CD4-positive, CD25-positive, alpha-beta regulatory T cell (primary cell): ENCODE measurements at regions not wholly inside any gene's neighbourhood (a gene's known extent, or its start where the extent isn't known, plus 50 kb on each side); places are given as distances from the start of the nearest gene placed in this dataset.
"Not testable (repeated sequence)": the region's sequence is repeated elsewhere in the genome, so short reads cannot be mapped to it uniquely, and the experiment has no call there.

Experiments used
- ATAC-seq, 2 donors: fragments of 150-1000 bp; cut with Tn5 transposase; one replicate each; pipeline ENCODE4 v1.10.0; 2021; ENCODE audit warnings: low read depth in 2 of 2, moderate number of reproducible peaks in 2 of 2, moderate library complexity in 1 of 2
- DNase-seq, 3 donors: peaks; one replicate each; pipeline versions ENCODE4 v3.0.0 to v3.0.0-alpha.2; 2012 to 2022; ENCODE audit warnings: mixed read lengths in 1 of 3
- H3K27ac ChIP-seq: one replicate; pipeline ENCODE4 v1.7.0; 2013; ENCODE audit warnings: mild to moderate bottlenecking, low read length; ENCODE audit not compliant: insufficient read depth, poor library complexity, severe bottlenecking
- H3K27me3 ChIP-seq: one replicate; pipeline ENCODE4 v1.7.0; 2013; ENCODE audit warnings: low read length; ENCODE audit not compliant: control insufficient read depth, insufficient read depth
- H3K36me3 ChIP-seq: one replicate; pipeline ENCODE4 v1.7.0; 2013; ENCODE audit warnings: mild to moderate bottlenecking, low read length, moderate library complexity; ENCODE audit not compliant: control insufficient read depth, insufficient read depth
- H3K4me1 ChIP-seq: 2 replicates; pipeline ENCODE4 v1.7.0; 2013; ENCODE audit warnings: mild to moderate bottlenecking, low read length; ENCODE audit not compliant: insufficient read depth, control insufficient read depth, poor library complexity, severe bottlenecking
- H3K4me3 ChIP-seq: one replicate; pipeline ENCODE4 v1.7.0; 2013; ENCODE audit warnings: low read depth, mild to moderate bottlenecking, low read length, moderate library complexity
- H3K9me3 ChIP-seq, 2 experiments: 1 replicate in 1 of 2; 2 replicates in 1 of 2; pipeline ENCODE4 v1.7.0; 2013; ENCODE audit warnings: low read length in 2 of 2, mild to moderate bottlenecking in 1 of 2, moderate library complexity in 1 of 2; ENCODE audit not compliant: control insufficient read depth in 2 of 2
- H3K27ac Mint-ChIP-seq, 3 donors: one replicate each; pipeline ENCODE4 v1.8.0; 2020 to 2022; ENCODE audit warnings: mild to moderate bottlenecking in 3 of 3, mixed read lengths in 3 of 3, moderate library complexity in 2 of 3
- H3K27me3 Mint-ChIP-seq: one replicate; pipeline ENCODE4 v1.8.0; 2022; ENCODE audit warnings: mild to moderate bottlenecking, mixed read lengths
- H3K36me3 Mint-ChIP-seq: one replicate; pipeline ENCODE4 v1.8.0; 2020; ENCODE audit warnings: mixed read lengths
- H3K4me1 Mint-ChIP-seq, 4 donors: one replicate each; pipeline ENCODE4 v1.8.0; 2020 to 2022; ENCODE audit warnings: mixed read lengths in 4 of 4, mild to moderate bottlenecking in 1 of 4
- H3K4me3 Mint-ChIP-seq, 4 donors: one replicate each; pipeline ENCODE4 v1.8.0; 2020 to 2022; ENCODE audit warnings: mild to moderate bottlenecking in 4 of 4, mixed read lengths in 4 of 4, moderate library complexity in 3 of 4
- H3K9me3 Mint-ChIP-seq, 7 donors: one replicate each; pipeline ENCODE4 v1.8.0; 2020 to 2022; ENCODE audit warnings: mixed read lengths in 7 of 7, mild to moderate bottlenecking in 3 of 7, moderate library complexity in 2 of 7

GRCh38 chr5:115428676-115429075 lies 115.9 kb downstream of the FEM1C start:
- H3K4me1 ChIP-seq = no peaks in the 10 kb centered on the region
- Mint-ChIP-seq H3K27me3 (peaks cover 3% of the 10 kb centered on the region), H3K4me1 (no peaks in the 10 kb centered on the region), H3K27ac (no peak overlapping the region), H3K36me3 (no peaks in the 10 kb centered on the region), H3K9me3 (no peaks in the 10 kb centered on the region), H3K4me3 (no peak overlapping the region)
- DNase-seq (no peak), ATAC-seq (no peak)
- no peaks in the 10 kb centered on the region for H3K9me3 ChIP-seq
- H3K27me3 ChIP-seq = peaks cover 3% of the 10 kb centered on the region
- no peak overlapping the region for H3K4me3 ChIP-seq
- no peaks in the 10 kb centered on the region for H3K36me3 ChIP-seq
- H3K27ac ChIP-seq = no peak overlapping the region

DNA sequence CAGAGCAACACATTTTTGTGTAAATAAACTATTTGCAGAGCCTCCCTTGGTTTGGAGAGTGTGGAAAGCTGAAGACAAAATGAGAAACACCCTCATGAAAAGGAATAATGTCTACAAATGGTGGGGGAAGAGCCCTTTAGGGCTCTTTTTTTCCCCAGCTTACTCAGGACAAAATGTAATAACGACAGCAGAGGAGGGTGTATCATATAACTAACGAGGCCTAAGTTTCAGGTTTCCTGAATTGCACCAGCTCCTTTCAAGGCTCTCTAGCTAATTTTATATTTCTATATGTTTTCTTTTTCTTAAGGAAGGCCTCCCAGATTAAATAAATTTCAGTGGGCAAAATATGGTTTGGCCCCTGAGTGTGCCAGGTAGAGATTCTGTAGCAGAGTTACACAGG lies 116.3 kb downstream of the FEM1C start:
- ATAC-seq = no peak
- Histone ChIP-seq H3K27me3 (peaks cover 3% of the 10 kb centered on the region), H3K4me3 (no peak overlapping the region), H3K27ac (no peak overlapping the region), H3K4me1 (no peaks in the 10 kb centered on the region), H3K9me3 (no peaks in the 10 kb centered on the region), H3K36me3 (no peaks in the 10 kb centered on the region)
- no peaks in the 10 kb centered on the region for H3K27me3 Mint-ChIP-seq
- no peaks in the 10 kb centered on the region for H3K9me3 Mint-ChIP-seq
- no peak for DNase-seq
- no peak overlapping the region for H3K27ac Mint-ChIP-seq
- H3K4me1 Mint-ChIP-seq = no peaks in the 10 kb centered on the region
- no peaks in the 10 kb centered on the region for H3K36me3 Mint-ChIP-seq
- H3K4me3 Mint-ChIP-seq = no peak overlapping the region

GRCh38 chr5:115424446-115424845 lies 120.1 kb downstream of the FEM1C start:
- Histone ChIP-seq H3K27ac (no peak overlapping the region), H3K4me1 (no peaks in the 10 kb centered on the region), H3K9me3 (no peaks in the 10 kb centered on the region), H3K36me3 (no peaks in the 10 kb centered on the region), H3K27me3 (peaks cover 3% of the 10 kb centered on the region), H3K4me3 (no peak overlapping the region)
- no peak overlapping the region for H3K4me3 Mint-ChIP-seq
- DNase-seq = no peak
- no peak for ATAC-seq
- H3K9me3 Mint-ChIP-seq = peaks cover 0 to 2% (median 0%) of the 10 kb centered on the region in 7 donors
- peaks cover 4% of the 10 kb centered on the region for H3K27me3 Mint-ChIP-seq
- H3K27ac Mint-ChIP-seq = no peak overlapping the region
- H3K36me3 Mint-ChIP-seq = no peaks in the 10 kb centered on the region
- no peaks in the 10 kb centered on the region for H3K4me1 Mint-ChIP-seq

- Histone ChIP-seq H3K27ac (no peak overlapping the region), H3K9me3 (no peaks in the 10 kb centered on the region), H3K36me3 (no peaks in the 10 kb centered on the region), H3K4me3 (no peak overlapping the region), H3K27me3 (peaks cover 3% of the 10 kb centered on the region), H3K4me1 (no peaks in the 10 kb centered on the region)
- peaks cover 4% of the 10 kb centered on the region for H3K27me3 Mint-ChIP-seq
- DNase-seq (no peak), ATAC-seq (no peak)
- H3K4me1 Mint-ChIP-seq = no peaks in the 10 kb centered on the region
- H3K4me3 Mint-ChIP-seq = no peak overlapping the region
- H3K27ac Mint-ChIP-seq = no peak overlapping the region
- H3K36me3 Mint-ChIP-seq = no peaks in the 10 kb centered on the region
- H3K9me3 Mint-ChIP-seq = peaks cover 0 to 2% (median 0%) of the 10 kb centered on the region in 7 donors
These were observed 120.5 kb downstream of the FEM1C start for GRCh38 chr5:115424030-115424429.

DNA sequence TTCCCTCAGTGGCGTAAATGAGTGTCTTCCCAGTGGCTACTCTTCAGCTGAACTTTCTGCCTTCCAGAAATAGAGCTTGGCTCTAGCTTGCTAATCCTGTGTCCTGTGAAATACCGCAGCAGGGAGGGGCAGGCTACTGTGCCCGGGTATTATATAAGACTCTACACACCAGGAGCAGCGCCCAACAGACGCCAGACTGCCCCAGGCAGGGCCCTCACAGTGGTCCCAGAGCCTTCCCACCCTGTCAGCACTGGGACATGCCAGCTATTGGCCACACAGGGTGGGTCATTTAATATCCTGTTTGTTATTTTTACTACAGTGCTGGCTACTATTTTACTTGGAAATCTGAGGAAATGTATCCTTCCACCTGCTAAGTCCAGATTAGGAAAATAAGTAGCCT lies 121.0 kb downstream of the FEM1C start:
- no peak overlapping the region for H3K27ac ChIP-seq
- DNase-seq (no peak), ATAC-seq (no peak)
- no peak overlapping the region for H3K27ac Mint-ChIP-seq
- no peaks in the 10 kb centered on the region for H3K4me1 ChIP-seq
- no peaks in the 10 kb centered on the region for H3K4me1 Mint-ChIP-seq
- H3K4me3 ChIP-seq = no peak overlapping the region
- peaks cover 0 to 2% (median 0%) of the 10 kb centered on the region in 7 donors for H3K9me3 Mint-ChIP-seq
- no peak overlapping the region for H3K4me3 Mint-ChIP-seq
- H3K9me3 ChIP-seq = no peaks in the 10 kb centered on the region
- H3K36me3 Mint-ChIP-seq = no peaks in the 10 kb centered on the region
- peaks cover 3% of the 10 kb centered on the region for H3K27me3 ChIP-seq
- H3K27me3 Mint-ChIP-seq = peaks cover 4% of the 10 kb centered on the region
- no peaks in the 10 kb centered on the region for H3K36me3 ChIP-seq

DNA sequence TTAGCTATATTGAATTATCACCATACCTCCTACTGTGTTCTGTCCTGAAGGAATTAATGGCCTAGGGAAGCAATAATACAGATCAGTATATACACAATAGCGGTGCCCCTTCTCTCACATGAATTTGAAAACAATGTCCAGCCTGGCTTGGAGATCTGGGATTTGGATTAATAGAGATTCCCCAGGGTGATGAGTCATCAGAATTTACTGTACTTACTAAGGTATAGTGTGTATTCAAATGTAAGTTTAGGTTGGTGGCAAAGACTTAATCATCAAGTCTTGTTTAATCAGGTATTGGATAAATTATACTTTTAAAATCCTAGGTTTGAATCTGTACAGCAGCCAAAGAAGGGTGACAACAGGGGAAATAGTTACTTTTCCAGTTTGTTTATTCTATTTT lies 121.5 kb downstream of the FEM1C start:
- Mint-ChIP-seq H3K36me3 (no peaks in the 10 kb centered on the region), H3K27ac (peak overlapping the region in 1 of 3 donors; percentile 15), H3K27me3 (peaks cover 4% of the 10 kb centered on the region), H3K4me1 (no peaks in the 10 kb centered on the region), H3K4me3 (no peak overlapping the region), H3K9me3 (peaks cover 0 to 2% (median 0%) of the 10 kb centered on the region in 7 donors)
- ATAC-seq (no peak), DNase-seq (no peak)
- H3K4me1 ChIP-seq = no peaks in the 10 kb centered on the region
- no peak overlapping the region for H3K27ac ChIP-seq
- H3K4me3 ChIP-seq = no peak overlapping the region
- H3K27me3 ChIP-seq = peaks cover 6% of the 10 kb centered on the region
- no peaks in the 10 kb centered on the region for H3K36me3 ChIP-seq
- H3K9me3 ChIP-seq = no peaks in the 10 kb centered on the region

- not testable (repeated sequence) for H3K4me3 ChIP-seq, DNase-seq, H3K4me1 ChIP-seq, H3K9me3 ChIP-seq, H3K27ac Mint-ChIP-seq, H3K27me3 ChIP-seq, H3K4me3 Mint-ChIP-seq, H3K36me3 Mint-ChIP-seq, H3K36me3 ChIP-seq, H3K9me3 Mint-ChIP-seq, H3K27ac ChIP-seq, H3K4me1 Mint-ChIP-seq, H3K27me3 Mint-ChIP-seq, ATAC-seq
These were observed 123.8 kb downstream of the FEM1C start for GRCh38 chr5:115420812-115421211.

DNA sequence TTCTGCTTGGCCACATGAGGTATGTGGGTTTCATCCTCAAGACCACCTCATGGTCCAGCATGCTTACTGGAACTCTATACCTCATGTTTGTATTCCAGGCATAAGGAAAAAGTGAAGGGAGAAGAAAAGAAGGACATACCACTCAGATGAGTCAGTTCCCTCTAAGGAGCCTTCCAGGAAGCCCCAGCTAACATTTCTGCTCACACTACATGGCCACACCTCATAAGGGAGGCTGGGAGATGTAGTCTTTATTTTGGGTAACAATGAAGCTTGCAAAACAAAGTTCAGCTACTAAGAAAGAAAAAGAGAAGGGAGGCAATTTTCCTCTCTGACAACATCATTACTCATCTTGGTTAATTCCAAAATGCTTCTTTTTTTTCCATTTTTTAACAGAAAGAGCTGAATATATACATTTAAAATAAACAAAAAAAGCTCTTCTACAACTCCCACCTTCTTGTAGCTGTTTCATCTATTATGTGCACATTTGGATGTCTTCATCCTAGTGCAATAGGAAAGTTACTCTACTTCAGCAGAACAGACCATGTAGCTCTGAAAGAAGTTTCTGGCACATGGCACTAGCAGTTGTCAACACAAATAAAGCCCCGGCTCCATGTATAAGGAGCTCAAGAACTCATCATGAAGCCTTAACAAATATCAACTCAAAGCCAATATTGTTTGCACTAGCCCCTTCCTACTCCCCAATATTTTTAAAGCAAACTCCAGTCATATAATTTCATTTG lies 123.6 kb upstream of the CCDC112 start:
- H3K4me3 Mint-ChIP-seq = no peak overlapping the region
- H3K9me3 Mint-ChIP-seq = peaks cover 0 to 2% (median 0%) of the 10 kb centered on the region in 7 donors
- no peak overlapping the region for H3K27ac ChIP-seq
- H3K36me3 Mint-ChIP-seq = no peaks in the 10 kb centered on the region
- H3K4me3 ChIP-seq = no peak overlapping the region
- H3K27ac Mint-ChIP-seq = no peak overlapping the region
- ATAC-seq (no peak), DNase-seq (no peak)
- H3K27me3 ChIP-seq = peaks cover 4% of the 10 kb centered on the region
- H3K4me1 ChIP-seq = no peaks in the 10 kb centered on the region
- H3K9me3 ChIP-seq = no peaks in the 10 kb centered on the region
- no peaks in the 10 kb centered on the region for H3K4me1 Mint-ChIP-seq
- H3K27me3 Mint-ChIP-seq = peaks cover 8% of the 10 kb centered on the region
- no peaks in the 10 kb centered on the region for H3K36me3 ChIP-seq
